Neural crest cell (in vitro differentiated cells): ENCODE measurements at regions not wholly inside any gene's neighbourhood (a gene's known extent, or its start where the extent isn't known, plus 50 kb on each side); places are given as distances from the start of the nearest gene placed in this dataset.

Experiments
- DNase-seq: peaks from one replicate; pipeline ENCODE4 v3.0.0; 2021; ENCODE audit warnings: low read depth, mixed read lengths, low spot score
- H3K27ac Mint-ChIP-seq: one replicate; pipeline ENCODE4 v1.8.0; 2021; ENCODE audit warnings: mild to moderate bottlenecking, mixed read lengths; ENCODE audit not compliant: unreplicated experiment
- H3K27me3 Mint-ChIP-seq: 2 replicates; pipeline ENCODE4 v1.8.0; 2021; ENCODE audit warnings: low read depth, mild to moderate bottlenecking, mixed read lengths
- H3K36me3 Mint-ChIP-seq: 2 replicates; pipeline ENCODE4 v1.8.0; 2021; ENCODE audit warnings: low read depth, mild to moderate bottlenecking, mixed read lengths
- H3K4me1 Mint-ChIP-seq: 2 replicates; pipeline ENCODE4 v1.8.0; 2021; ENCODE audit warnings: mixed read lengths
- H3K4me3 Mint-ChIP-seq: one replicate; pipeline ENCODE4 v1.8.0; 2021; ENCODE audit warnings: mild to moderate bottlenecking, mixed read lengths
- H3K9me3 Mint-ChIP-seq: 2 replicates; pipeline ENCODE4 v1.8.0; 2021; ENCODE audit warnings: mixed read lengths
- CTCF ChIP-seq: fragments of 200-600 bp; sonication (generic); conservative IDR thresholded peaks from 2 replicates; pipeline ENCODE4 v1.5.0; 2021; ENCODE audit warnings: antibody characterized with exemption, mild to moderate bottlenecking

DNA sequence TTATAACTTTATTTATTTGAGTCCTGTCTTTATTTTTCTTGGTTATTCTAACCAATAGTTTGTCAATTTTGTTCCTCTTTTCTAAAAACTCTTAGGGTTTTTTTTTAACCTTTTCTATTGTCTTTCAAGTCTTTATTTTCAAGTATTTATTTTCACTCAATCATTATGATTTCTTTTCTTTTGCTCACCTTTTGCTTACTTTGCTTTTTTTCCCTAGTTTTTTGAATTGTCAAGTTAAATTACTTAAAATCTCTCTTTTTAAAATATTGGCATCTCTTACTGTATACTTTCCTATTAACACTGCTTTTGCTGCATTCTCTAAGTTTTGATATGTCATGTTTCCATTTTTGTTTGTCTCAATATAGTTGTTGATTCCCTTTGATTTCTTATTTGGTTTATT lies 396.8 kb upstream of the CCDC179 start:
- Mint-ChIP-seq H3K4me3 (no peak overlapping the region), H3K27ac (no peak overlapping the region), H3K9me3 (peaks cover 5% of the 10 kb centered on the region), H3K4me1 (no peaks in the 10 kb centered on the region), H3K27me3 (no peaks in the 10 kb centered on the region), H3K36me3 (no peaks in the 10 kb centered on the region)
- TF ChIP-seq CTCF: no peak
- no peak for DNase-seq

- no peaks in the 10 kb centered on the region for H3K36me3 Mint-ChIP-seq
- no peak for DNase-seq
- no peaks in the 10 kb centered on the region for H3K4me1 Mint-ChIP-seq
- H3K27ac Mint-ChIP-seq: no peak overlapping the region
- no peaks in the 10 kb centered on the region for H3K27me3 Mint-ChIP-seq
- no peak for TF ChIP-seq CTCF
- H3K9me3 Mint-ChIP-seq: peaks cover 8% of the 10 kb centered on the region
- H3K4me3 Mint-ChIP-seq: no peak overlapping the region
Observed at GRCh38 chr11:23257556-23257955, 397.3 kb upstream of the CCDC179 start.

- Mint-ChIP-seq H3K9me3 (peaks cover 5% of the 10 kb centered on the region), H3K36me3 (no peaks in the 10 kb centered on the region), H3K4me3 (no peak overlapping the region), H3K4me1 (no peaks in the 10 kb centered on the region), H3K27me3 (no peaks in the 10 kb centered on the region), H3K27ac (no peak overlapping the region)
- no peak for TF ChIP-seq CTCF
- DNase-seq: no peak
Observed at GRCh38 chr11:23263466-23263865, 403.2 kb upstream of the CCDC179 start.

DNA sequence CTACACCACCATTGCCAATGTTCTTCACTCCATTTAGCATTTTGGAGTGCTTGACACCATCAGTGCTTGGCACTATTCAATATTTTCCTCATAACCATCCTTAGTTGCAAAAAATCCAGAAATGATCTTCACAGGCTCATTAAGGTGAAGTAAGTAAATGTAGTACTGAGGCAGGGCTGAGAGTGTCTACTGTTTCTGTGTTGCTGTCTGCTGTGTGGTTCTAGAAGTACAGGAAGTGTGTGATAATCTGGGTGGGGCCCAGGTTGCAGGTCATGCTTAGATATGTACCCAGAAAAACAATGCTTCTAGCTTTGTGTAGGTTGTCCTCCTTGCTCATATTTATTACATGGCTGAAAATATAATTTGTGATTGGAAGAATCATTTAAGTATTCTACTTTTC lies 411.8 kb upstream of the CCDC179 start:
- H3K27me3 Mint-ChIP-seq: no peaks in the 10 kb centered on the region
- TF ChIP-seq CTCF: no peak
- H3K27ac Mint-ChIP-seq: no peak overlapping the region
- H3K4me1 Mint-ChIP-seq: no peaks in the 10 kb centered on the region
- DNase-seq: no peak
- H3K36me3 Mint-ChIP-seq: no peaks in the 10 kb centered on the region
- H3K9me3 Mint-ChIP-seq: no peaks in the 10 kb centered on the region
- H3K4me3 Mint-ChIP-seq: no peak overlapping the region

GRCh38 chr11:23278121-23278520 lies 417.8 kb upstream of the CCDC179 start:
- Mint-ChIP-seq H3K27ac (no peak overlapping the region), H3K4me3 (no peak overlapping the region), H3K36me3 (no peaks in the 10 kb centered on the region), H3K4me1 (no peaks in the 10 kb centered on the region), H3K27me3 (no peaks in the 10 kb centered on the region), H3K9me3 (peaks cover 3% of the 10 kb centered on the region)
- no peak for TF ChIP-seq CTCF
- no peak for DNase-seq

- no peak for TF ChIP-seq CTCF
- DNase-seq: no peak
- Mint-ChIP-seq H3K4me3 (no peak overlapping the region), H3K27me3 (no peaks in the 10 kb centered on the region), H3K9me3 (peaks cover 3% of the 10 kb centered on the region), H3K4me1 (no peaks in the 10 kb centered on the region), H3K36me3 (no peaks in the 10 kb centered on the region), H3K27ac (no peak overlapping the region)
Observed at GRCh38 chr11:23280088-23280487, 419.8 kb upstream of the CCDC179 start.
